Stimulated activated CD8-positive, alpha-beta memory T cell treated with anti-CD3 and anti-CD28 coated beads, Interleukin-4, amount 100 ng/mL, for 4 hours (primary cell): ENCODE measurements at regions not wholly inside any gene's neighbourhood (a gene's known extent, or its start where the extent isn't known, plus 50 kb on each side); places are given as distances from the start of the nearest gene placed in this dataset.

Experiments
- DNase-seq, 2 donors: peaks; one replicate each; pipeline ENCODE4 v3.0.0-alpha.2; 2020; ENCODE audit warnings: low read depth in 2 of 2, low spot score in 1 of 2

DNA sequence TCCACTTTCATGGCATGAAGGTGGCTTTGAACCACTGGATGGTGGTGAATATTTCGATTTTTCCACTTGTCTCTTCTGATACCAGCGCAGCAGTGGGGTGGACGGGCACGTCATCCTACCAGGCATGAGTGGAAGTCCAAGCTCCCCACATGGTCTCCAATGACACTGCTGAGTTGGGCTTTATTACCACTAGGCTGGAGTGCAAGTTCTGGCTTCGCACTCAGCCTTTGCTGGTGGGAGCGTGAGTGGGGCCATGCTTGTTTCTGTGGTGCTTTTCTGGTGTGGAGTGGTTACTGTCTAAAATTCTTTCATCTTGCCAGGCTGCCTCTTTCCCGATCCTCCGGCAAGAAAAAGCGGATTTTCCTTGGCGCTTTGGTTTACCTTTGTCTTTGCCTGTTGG is 70.1 kb upstream of the SDK1 start:
- DNase-seq = no peak

DNA sequence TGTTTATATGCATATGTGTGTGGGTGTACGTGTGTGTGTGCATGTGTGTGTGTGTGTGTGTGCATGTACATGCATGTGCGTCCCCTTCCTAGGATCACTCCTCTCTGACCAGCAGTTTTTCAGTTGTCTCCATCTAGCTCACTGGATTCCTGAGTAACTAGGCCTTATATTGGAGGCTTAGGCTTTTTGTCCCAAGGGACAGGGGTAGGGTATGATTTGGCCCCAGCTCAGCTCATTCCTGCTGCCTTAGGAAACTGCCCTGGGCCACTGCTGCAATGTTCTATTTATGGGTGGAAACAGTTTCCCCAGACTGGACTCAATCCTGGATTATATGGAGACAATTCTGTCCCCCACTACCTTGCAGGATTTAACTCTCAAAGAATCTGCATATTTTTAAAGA is 68.8 kb upstream of the SDK1 start:
- no peak for DNase-seq

DNA sequence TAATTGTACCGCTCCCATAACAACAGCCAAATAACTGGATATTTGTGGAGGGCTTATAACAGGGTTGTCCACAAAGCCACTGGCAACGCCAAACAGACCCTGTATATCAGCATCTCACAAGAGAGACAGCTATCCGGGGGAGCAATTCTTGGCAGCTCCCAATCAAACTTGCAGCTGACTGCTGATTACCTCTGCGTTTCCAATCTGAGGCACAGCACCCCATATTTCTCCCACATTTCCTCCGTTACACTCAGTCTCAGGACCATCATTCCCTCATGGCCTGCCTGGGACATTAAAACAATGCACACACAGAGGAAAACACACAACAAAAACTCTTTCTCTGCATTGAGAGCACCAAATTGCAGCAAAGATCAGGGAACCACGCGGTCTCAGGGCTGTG is 67.8 kb upstream of the SDK1 start:
- DNase-seq = no peak

DNA sequence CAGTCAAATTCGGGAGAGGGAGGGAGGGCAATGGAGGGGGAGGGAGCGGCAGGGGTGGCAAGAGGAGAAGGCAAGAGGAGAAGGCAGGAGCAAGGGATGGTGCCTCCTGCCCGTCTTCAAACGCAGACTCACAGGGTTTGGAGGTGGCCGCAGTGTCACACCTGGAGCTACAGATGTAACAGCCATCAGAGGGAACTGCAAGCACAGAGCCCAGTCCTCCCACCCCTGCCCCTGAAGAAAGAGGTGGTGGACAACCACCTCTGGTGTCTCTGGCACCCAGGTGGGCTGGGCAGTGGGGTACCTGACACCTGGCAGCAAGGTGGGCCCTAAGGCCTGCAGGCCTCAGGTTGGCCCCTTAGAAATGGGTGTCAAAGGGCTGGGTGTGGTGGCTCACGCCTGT is 67.0 kb upstream of the SDK1 start:
- DNase-seq = no peak

DNA sequence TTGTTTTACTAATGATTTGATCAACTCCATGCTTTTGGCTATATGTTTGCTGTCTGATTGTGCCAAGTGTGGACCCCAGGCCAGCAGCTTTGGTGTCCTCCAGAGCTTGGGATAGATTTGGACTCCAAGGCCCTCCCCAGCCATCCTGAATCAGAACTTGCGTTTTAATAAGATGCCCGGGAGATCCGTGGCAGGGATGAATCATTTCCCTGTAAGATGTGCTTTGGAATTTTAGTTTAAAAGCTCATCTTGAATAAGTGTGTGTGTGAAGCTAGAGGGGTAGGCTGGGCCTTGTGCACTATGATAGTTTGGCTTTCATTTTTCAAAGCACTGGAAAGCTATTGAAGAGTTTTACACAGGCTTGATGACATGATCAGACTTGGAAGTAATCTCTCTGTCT is 66.2 kb upstream of the SDK1 start:
- no peak for DNase-seq

DNA sequence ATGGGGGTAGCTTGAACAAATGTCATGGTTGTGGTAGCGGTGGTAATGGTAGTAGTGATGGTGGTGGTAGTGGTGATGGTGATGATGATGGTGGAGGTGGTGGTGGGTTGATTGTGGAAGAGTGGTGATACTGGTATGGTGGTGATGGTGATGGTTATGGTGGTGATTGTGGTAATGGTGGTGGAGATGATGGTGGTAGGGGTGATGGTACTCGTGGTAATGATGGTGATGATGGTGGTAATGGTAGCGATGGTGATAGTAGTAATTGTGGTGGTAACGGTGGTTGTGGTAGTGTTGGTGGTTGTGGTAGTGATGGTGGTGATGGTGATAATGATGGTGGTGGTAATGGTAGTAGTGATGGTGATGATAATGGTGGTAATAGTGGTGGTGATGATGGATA is 65.7 kb upstream of the SDK1 start:
- DNase-seq = no peak

DNA sequence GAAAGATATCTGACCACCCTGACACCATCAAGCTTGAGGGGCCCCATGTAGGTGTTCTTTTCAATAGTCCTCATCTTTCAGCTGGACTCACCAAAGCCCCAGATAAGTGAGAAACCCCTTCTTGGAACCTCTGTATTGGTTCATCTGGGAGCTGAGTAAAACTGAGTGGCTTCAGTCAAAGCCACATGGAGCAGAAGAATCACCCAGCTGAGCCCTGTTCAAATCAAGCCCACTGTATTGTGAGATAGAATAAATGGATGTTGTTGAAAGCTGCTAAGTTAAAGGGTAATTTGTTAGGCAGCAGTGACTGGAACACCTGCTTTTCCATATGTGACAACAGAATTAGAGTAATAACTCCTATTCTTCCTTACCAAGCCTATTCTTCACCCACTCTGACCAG is 64.8 kb upstream of the SDK1 start:
- DNase-seq = no peak

DNA sequence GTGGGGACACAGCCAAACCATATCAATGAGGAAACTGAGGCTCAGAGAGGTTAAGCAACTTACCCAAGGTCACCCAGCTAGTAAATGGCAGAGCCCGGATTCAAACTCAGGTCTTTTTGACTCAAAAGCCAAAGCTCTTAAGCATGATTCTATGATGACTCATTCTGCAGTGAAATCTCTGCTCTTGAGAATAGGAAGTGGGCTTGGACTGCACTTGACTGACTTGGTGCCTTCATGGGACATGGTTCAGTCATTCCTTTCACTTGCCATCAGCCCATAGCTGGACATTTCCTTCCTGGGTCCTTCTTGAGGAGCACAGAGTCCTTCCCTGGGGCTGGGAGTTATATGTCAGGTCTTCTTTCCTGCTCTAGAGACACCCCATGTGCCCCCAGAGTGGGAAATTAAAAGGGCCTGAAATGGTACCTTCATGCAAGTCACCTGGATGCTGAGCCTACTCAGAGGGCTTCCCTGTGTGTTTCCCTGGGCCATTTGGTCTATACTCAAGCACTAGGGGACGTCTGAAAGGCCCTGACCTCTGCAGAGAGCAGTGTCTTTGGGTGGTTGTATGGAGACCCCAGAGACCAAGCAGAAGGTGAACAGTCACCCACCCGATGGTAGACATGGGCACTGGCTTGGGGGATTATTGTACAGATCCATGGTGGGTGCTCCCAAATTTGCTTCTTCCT is 62.4 kb upstream of the SDK1 start:
- DNase-seq = no peak

DNA sequence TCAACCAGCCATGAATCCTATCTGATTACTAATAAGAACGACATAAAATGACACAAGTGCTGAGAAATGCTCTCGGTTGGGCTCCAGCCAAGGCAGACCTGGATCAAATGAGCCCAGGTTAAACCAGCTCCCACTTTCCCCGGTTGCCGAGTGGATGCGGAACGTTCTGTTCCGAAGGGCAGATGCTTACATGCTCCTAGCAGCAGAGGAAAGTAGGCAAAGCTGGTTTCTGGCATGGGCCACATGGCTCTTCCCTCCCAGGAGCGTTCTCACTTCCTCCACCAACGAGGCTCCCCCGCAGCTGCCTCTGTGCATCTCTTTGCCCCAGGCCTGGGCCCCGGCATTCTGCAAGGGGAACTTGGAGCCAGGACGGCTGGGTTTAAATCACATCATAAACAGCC is 61.8 kb upstream of the SDK1 start:
- DNase-seq = no peak

DNA sequence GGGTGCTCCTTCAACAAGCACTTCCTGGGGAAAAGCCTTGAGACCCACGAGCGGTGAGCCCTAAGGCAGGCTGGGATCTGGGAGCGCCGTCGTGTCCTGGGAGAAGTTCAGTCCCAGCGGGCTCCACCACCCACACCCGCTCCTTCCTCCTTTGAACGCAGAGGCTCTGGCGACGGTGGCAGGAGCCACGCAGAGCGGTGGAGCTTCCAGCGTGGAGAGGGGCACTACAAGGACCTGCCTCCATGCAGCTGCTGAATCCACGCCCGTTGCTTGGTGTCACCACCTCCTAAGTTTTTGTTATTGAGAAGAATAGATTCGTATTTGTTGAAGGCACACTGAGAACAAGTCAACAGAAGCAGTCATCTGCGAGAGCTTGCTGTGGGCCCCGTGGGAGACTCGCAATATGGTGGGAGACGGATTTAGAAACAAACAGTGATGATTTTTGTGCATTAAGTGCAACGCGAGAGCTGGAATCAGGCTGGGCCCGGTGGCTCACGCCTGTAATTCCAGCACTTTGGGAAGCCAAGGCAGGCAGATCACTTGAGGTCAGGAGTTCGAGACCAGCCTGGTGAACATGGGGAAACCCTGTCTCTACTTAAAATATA is 60.1 kb upstream of the SDK1 start:
- no peak for DNase-seq

DNA sequence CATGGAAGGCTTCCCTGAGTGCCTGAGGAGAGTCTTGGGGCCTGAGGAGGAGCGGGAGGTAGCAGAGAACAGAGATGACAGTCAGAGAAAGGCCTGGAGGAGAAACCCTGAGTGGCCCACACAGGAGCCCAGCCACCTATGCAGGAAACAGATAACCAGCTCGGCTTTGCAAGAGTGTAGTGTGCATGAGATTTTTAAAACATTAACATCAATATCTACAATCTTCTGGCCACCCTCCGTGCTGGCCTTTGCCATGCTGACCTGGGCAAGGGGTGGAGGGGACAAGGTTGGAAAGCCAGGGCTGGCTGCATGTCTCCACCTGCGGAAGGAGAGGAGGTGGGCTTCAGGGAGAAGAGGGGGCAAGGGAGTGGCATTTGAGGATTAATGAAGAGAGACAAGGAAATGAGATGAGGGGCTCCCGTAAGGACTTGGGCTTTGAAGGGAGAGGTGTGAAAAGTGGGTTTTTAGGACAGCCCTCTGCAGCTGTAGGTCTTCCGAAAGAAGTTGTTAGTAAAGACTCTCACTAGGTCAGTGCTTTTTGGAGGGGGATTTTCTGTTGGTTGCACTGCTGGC is 59.3 kb upstream of the SDK1 start:
- no peak for DNase-seq

DNA sequence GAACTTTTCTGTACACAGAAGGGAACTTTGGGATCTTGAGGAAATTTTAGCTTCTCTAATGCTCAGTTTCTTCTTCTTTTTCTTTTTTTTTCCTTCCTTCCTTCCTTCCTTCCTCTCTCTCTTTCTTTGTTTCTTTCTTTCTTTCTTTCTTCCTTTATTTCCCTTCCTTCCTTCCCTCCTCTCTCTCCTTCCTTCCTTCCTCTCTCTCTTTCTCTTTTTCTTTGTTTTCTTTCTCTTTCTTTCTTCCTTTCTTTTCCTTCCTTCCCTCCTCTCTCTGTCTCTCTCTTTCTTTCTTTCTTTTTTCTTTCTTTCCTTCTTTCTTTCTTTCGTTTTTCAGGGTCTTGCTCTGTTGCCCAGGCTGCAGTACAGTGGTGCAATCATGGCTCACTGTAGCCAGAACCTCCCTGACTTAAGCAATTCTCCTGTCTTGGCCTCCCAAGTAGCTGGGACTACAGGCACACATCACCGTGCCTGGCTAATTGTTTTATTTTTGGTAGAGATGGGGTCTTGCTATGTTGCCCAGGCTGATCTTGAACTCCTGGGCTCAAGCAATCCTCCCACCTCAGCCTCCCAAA is 58.6 kb upstream of the SDK1 start:
- DNase-seq = no peak

DNA sequence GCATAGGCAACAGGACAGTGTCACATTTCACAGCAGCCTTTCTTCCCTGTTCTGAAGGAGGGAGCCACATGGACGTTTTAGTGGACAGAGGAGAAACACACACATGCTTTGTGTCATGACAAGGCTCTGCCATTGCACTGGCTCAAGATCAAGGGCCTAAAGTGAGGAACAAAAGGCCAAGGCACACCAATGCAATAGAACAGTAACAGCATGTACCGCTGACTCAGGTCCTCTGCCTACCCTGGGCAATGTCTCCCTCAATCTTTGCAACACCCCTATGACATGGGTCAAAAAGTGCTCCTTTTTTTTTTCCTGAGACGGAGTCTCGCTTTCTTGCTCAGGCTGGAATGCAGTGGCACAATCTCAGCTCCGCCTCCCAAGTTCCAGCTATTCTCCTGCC is 57.8 kb upstream of the SDK1 start:
- DNase-seq = no peak

DNA sequence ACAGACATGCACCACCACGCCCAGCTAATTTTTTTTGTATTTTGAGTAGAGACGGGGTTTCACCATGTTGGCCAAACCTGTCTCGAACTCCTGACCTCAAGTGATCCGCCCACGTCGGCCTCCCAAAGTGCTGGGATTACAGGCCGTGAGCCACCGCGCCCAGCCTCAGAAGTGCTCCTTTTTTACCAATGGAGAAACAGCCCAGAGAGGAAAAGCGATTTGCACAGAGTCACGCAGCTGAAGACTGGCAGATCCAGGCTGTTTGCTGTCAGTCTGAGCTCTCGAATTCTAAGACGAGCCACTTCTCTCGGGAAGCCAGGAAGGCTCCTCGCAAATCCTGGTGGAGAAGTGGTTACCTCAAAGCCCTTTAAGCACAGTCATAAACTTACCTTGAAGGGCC is 57.4 kb upstream of the SDK1 start:
- no peak for DNase-seq

DNA sequence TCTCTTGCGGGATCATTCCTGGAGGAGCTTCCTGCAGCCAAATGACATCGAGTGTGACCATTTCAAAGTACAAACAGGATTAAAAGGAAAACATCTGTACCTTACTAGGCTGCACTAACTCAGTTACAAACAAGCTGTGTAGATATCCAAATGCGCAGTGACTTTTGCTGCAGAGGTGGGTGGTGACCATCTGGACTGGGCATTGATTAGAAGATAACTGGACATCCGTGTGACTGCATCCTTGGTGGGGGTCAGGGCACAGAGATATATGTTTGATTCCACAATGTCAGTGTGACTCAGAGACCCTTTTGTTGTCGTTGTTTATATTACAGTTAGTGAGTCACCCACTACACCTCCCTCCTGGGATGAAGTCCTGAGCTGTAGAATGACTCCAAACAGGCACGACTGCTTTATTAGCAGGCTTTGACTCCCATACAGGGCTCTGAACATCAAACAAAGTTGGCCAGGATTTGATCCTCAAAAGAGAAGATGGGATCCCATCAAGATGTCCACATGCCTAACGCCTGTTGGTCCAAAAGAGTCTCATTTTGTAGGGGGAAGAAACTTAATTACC is 56.7 kb upstream of the SDK1 start:
- DNase-seq = no peak

DNA sequence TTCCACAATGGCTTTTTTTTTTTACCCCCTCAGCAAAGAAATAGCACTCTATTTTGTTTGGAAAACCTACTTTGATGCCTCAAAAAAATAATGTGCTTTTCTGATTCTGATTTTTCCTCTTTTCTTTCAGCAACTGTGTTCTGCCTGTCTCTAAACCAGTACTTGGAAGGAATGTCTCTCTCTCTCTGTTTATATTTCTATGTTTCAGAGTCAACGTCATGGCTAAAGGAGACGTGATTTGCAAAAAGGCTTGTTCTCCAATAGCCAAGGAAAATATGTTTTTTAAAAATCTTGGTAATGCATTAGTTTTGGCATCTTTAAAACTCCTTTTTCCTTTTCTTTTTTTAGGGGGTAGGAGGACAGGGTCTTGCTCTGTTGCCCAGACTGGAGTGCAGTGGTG is 56.0 kb upstream of the SDK1 start:
- no peak for DNase-seq

DNA sequence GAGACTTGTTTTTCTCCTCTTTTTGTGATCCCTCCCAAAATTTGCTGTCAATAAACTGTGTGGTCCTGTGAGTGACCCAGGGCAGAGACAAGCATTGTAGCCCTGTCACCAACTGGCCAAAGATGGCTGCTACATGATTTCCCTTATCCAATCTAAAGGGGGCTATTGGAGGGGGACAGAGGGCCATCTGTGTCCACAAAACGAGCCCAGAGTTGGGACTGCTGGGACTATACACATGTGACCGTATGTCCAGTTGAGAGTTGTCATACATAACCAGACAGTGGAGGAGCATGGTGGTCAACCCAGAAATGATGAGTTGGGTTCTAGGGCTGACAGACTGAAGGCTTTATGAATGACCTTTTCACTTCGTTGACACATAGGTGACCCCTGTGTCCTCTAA is 55.3 kb upstream of the SDK1 start:
- DNase-seq = no peak

DNA sequence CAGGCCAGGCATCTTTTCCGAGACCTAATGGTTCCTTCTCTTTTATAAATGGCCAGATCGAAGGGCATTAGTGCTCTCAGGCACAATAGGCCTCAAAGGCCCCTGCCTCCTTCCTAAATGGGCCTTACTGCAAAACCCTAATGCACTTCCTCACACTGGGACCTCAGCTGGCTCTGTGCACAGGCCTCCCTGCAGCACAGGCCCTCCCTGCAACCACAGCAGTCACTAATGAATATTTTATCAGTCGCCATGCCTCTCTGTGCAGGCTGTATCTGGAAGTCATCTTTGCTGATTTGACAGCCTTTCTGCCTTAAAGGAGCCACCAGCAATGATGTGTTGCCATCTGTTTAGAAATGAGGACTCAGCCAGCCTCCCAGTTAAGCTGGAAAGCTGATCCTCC is 54.9 kb upstream of the SDK1 start:
- DNase-seq = no peak

DNA sequence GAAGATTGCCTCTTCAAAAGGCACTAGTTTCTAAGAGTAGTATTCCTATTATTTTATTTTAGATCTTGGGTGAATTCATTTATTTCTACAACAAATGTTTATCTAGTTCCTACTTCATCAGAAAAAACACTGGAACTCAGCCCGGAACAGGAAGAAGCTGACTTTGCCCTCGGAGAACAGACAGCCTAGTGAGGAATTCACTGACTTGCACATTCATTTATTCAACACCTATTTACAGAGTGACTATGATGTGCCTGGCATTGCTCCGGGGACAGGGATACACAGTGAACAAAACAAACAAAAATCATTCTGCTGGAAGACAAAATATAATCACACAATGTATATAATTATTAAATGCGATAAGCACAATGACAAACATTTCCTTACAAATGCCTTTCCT is 54.4 kb upstream of the SDK1 start:
- no peak for DNase-seq

DNA sequence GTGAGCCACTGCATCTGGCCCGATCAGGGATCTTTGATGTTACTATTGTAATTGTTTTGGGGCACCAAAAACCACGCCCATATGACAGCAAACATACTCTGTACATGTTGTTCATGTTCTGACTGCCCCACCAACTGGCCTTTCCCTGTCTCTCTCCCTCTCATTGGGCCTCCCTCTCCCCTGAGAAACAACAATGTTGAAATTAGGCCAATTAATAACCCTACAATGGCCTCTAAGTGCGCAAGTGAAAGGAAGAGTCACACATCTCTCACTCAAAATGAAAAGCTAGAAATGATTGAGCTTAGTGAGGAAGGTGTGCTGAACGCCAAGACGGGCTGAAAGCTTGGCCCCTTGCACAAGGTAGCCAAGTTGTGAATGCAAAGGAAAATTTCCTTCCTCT is 50.3 kb upstream of the SDK1 start:
- DNase-seq = no peak
